ENCODE measurements at regions not wholly inside any gene's neighbourhood (a gene's known extent, or its start where the extent isn't known, plus 50 kb on each side); places are given as distances from the start of the nearest gene placed in this dataset.
"Not testable (repeated sequence)": the region's sequence is repeated elsewhere in the genome, so short reads cannot be mapped to it uniquely, and the experiment has no call there.

GRCh38 chr2:31660812-31661335, 80.1 kb upstream of the SRD5A2 start:
- DNase-seq: no peak

GRCh38 chr2:31660165-31660564, 79.4 kb upstream of the SRD5A2 start:
- DNase-seq: no peak

- no peak for DNase-seq
Measured at GRCh38 chr2:31654241-31654640, 73.5 kb upstream of the SRD5A2 start.

- no peak for DNase-seq
Measured at GRCh38 chr2:31651736-31652135, 71.0 kb upstream of the SRD5A2 start.

- no peak for DNase-seq
Measured at GRCh38 chr2:31651267-31651666, 70.5 kb upstream of the SRD5A2 start.

GRCh38 chr2:31644551-31644950, 63.8 kb upstream of the SRD5A2 start:
- no peak for DNase-seq

- no peak for DNase-seq
Measured at GRCh38 chr2:31642707-31643106, 62.0 kb upstream of the SRD5A2 start.

- DNase-seq: not testable (repeated sequence)
Measured at GRCh38 chr2:31632201-31632600, 51.5 kb upstream of the SRD5A2 start.
